HEK293T (cell line): ENCODE measurements at regions not wholly inside any gene's neighbourhood (a gene's known extent, or its start where the extent isn't known, plus 50 kb on each side); places are given as distances from the start of the nearest gene placed in this dataset.

Source experiments
- ARNT ChIP-seq: fragments of 450-650 bp; IDR thresholded peaks from 2 replicates; pipeline ENCODE4 v1.6.1; 2017; ENCODE audit warnings: mild to moderate bottlenecking
- BHLHE40 ChIP-seq: fragments of 450-650 bp; IDR thresholded peaks from 2 replicates; pipeline ENCODE4 v1.6.1; 2016; ENCODE audit warnings: mild to moderate bottlenecking, moderate library complexity, borderline replicate concordance
- ELF4 ChIP-seq: fragments of 450-650 bp; IDR thresholded peaks from 2 replicates; pipeline ENCODE4 v1.6.1; 2017; ENCODE audit warnings: antibody characterized with exemption
- FOXA1 ChIP-seq: fragments of 450-650 bp; IDR thresholded peaks from 2 replicates; pipeline ENCODE4 v1.6.1; 2016; ENCODE audit warnings: mild to moderate bottlenecking
- FOXK2 ChIP-seq: fragments of 450-650 bp; IDR thresholded peaks from 2 replicates; pipeline ENCODE4 v1.6.1; 2016; ENCODE audit warnings: mild to moderate bottlenecking
- FOXM1 ChIP-seq: fragments of 450-650 bp; IDR thresholded peaks from 2 replicates; pipeline ENCODE4 v1.6.1; 2017; ENCODE audit warnings: mild to moderate bottlenecking, borderline replicate concordance
- NFRKB ChIP-seq: fragments of 450-650 bp; IDR thresholded peaks from 2 replicates; pipeline ENCODE4 v1.6.1; 2016; ENCODE audit warnings: mild to moderate bottlenecking, moderate library complexity
- SP1 ChIP-seq: fragments of 450-650 bp; IDR thresholded peaks from 2 replicates; pipeline ENCODE4 v1.6.1; 2017
- SUZ12 ChIP-seq: fragments of 450-650 bp; IDR thresholded peaks from 2 replicates; pipeline ENCODE4 v1.6.1; 2016; ENCODE audit warnings: mild to moderate bottlenecking
- TARDBP ChIP-seq: fragments of 450-650 bp; IDR thresholded peaks from 2 replicates; pipeline ENCODE4 v1.6.1; 2016
- ZNF384 ChIP-seq: fragments of 450-650 bp; IDR thresholded peaks from 2 replicates; pipeline ENCODE4 v1.6.1; 2016

- TF ChIP-seq SP1 (no peak), ARNT (no peak), ZNF384 (no peak), FOXK2 (no peak), BHLHE40 (no peak), FOXA1 (no peak), NFRKB (no peak), FOXM1 (no peak), TARDBP (no peak), SUZ12 (no peak), ELF4 (no peak)
Measured at GRCh38 chr3:182609575-182610156, 183.6 kb upstream of the ATP11B start.
